HL-60 (cell line): ENCODE measurements at regions not wholly inside any gene's neighbourhood (a gene's known extent, or its start where the extent isn't known, plus 50 kb on each side); places are given as distances from the start of the nearest gene placed in this dataset.

ENCODE experiments used
- DNase-seq, 2 experiments: peaks; one replicate each; pipeline ENCODE4 v3.0.0-alpha.2; 2010 to 2020; ENCODE audit warnings: low read depth in 1 of 2, low spot score in 1 of 2
- H3K27ac ChIP-seq: fragments of 250-450 bp; sonication (Bioruptor Pico); replicated peaks from 2 replicates; pipeline ENCODE4 v1.5.1; 2020; ENCODE audit warnings: mild to moderate bottlenecking, moderate library complexity
- H3K27me3 ChIP-seq: fragments of 250-450 bp; sonication (Bioruptor Pico); 2 replicates; pipeline ENCODE4 v1.5.1; 2021; ENCODE audit warnings: mild to moderate bottlenecking, moderate library complexity; ENCODE audit not compliant: insufficient read depth, poor library complexity, severe bottlenecking
- H3K4me3 ChIP-seq: replicated peaks from 2 replicates; pipeline ENCODE4 v1.5.1; 2011; ENCODE audit warnings: mild to moderate bottlenecking, control low read depth, low read length; ENCODE audit not compliant: insufficient read depth
- GABPA ChIP-seq: IDR thresholded peaks from 2 replicates; pipeline ENCODE4 v1.6.1; 2012; ENCODE audit warnings: low read depth
- POLR2AphosphoS5 ChIP-seq: IDR thresholded peaks from 2 replicates; pipeline ENCODE4 v1.6.1; 2012; ENCODE audit warnings: low read depth
- SPI1 ChIP-seq: IDR thresholded peaks from 2 replicates; pipeline ENCODE4 v1.6.1; 2012; ENCODE audit warnings: low read depth, mild to moderate bottlenecking, borderline replicate concordance
- TF ChIP-seq, protein P1 (sequence below): IDR thresholded peaks from 2 replicates; pipeline ENCODE4 v1.6.1; 2012; ENCODE audit warnings: low read depth; ENCODE audit not compliant: insufficient replicate concordance
- TF ChIP-seq, protein P2 (sequence below): IDR thresholded peaks from one replicate; pipeline ENCODE4 v1.5.1; 2011; ENCODE audit warnings: low read length, control low read depth, inconsistent platforms; ENCODE audit not compliant: insufficient read depth

DNA sequence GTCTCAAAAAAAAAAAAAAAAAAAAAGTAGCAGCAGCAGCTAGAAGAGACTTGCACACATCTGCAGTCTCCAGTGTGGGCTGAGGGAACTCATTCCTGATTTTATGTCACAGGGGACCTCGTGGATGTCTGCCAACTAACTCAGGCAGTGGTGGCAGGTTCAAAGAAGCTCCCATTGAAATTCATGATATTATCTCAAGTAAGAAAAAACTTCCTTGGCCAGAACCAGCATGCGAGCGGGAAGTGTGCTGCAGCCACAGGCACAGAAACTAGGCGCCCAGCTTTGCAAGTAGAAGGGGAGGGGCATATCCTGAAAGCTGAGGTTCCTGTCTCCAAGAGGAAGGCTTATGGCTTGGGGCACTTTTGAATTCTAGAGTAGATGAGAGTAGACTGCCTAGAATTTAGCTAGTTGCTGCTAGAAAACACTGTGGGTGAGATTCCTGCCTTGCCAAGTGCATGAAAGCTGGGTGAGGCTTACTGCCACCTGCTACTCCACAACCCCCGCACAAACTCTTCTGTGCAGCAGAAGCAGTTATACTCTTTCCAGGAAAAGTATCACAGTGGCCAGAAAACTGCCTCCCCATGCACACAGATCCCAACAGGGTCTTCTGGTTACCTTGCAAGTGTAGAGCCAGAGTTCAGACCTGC, 603.8 kb upstream of the CA10 start:
- DNase-seq, result no peak
- no peak overlapping the region for H3K27ac ChIP-seq
- no peak overlapping the region for H3K4me3 ChIP-seq
- TF ChIP-seq SPI1 (no peak), GABPA (no peak), POLR2AphosphoS5 (no peak)
- TF ChIP-seq, protein P1, sequence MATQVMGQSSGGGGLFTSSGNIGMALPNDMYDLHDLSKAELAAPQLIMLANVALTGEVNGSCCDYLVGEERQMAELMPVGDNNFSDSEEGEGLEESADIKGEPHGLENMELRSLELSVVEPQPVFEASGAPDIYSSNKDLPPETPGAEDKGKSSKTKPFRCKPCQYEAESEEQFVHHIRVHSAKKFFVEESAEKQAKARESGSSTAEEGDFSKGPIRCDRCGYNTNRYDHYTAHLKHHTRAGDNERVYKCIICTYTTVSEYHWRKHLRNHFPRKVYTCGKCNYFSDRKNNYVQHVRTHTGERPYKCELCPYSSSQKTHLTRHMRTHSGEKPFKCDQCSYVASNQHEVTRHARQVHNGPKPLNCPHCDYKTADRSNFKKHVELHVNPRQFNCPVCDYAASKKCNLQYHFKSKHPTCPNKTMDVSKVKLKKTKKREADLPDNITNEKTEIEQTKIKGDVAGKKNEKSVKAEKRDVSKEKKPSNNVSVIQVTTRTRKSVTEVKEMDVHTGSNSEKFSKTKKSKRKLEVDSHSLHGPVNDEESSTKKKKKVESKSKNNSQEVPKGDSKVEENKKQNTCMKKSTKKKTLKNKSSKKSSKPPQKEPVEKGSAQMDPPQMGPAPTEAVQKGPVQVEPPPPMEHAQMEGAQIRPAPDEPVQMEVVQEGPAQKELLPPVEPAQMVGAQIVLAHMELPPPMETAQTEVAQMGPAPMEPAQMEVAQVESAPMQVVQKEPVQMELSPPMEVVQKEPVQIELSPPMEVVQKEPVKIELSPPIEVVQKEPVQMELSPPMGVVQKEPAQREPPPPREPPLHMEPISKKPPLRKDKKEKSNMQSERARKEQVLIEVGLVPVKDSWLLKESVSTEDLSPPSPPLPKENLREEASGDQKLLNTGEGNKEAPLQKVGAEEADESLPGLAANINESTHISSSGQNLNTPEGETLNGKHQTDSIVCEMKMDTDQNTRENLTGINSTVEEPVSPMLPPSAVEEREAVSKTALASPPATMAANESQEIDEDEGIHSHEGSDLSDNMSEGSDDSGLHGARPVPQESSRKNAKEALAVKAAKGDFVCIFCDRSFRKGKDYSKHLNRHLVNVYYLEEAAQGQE, result no peak
- TF ChIP-seq, protein P2, sequence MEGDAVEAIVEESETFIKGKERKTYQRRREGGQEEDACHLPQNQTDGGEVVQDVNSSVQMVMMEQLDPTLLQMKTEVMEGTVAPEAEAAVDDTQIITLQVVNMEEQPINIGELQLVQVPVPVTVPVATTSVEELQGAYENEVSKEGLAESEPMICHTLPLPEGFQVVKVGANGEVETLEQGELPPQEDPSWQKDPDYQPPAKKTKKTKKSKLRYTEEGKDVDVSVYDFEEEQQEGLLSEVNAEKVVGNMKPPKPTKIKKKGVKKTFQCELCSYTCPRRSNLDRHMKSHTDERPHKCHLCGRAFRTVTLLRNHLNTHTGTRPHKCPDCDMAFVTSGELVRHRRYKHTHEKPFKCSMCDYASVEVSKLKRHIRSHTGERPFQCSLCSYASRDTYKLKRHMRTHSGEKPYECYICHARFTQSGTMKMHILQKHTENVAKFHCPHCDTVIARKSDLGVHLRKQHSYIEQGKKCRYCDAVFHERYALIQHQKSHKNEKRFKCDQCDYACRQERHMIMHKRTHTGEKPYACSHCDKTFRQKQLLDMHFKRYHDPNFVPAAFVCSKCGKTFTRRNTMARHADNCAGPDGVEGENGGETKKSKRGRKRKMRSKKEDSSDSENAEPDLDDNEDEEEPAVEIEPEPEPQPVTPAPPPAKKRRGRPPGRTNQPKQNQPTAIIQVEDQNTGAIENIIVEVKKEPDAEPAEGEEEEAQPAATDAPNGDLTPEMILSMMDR, result no peak
- H3K27me3 ChIP-seq, result no peaks in the 10 kb centered on the region

DNA sequence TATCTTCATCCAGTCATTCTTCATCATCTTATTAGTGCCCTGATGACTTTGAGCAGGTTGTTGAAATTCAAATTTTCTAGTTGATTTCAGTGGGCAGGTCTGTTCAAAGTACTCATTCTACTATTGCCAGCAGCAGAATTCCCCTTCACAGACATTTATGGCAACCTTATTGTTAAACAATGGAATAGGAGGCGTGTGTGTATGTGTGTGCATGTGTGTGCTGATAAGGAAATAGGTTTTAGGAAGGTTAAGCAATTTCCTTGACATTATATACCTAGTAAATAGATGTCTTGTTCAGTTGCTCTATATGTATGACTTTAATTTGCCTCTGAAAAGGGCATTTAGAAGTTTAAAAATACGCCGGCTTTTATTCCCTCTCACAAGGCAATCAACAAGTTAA, 601.4 kb upstream of the CA10 start:
- Histone ChIP-seq H3K27me3 (no peaks in the 10 kb centered on the region), H3K4me3 (no peak overlapping the region), H3K27ac (no peak overlapping the region)
- TF ChIP-seq POLR2AphosphoS5 (no peak), GABPA (no peak)
- TF ChIP-seq, protein P1, result no peak
- TF ChIP-seq, protein P2, result no peak
- DNase-seq, result no peak

DNA sequence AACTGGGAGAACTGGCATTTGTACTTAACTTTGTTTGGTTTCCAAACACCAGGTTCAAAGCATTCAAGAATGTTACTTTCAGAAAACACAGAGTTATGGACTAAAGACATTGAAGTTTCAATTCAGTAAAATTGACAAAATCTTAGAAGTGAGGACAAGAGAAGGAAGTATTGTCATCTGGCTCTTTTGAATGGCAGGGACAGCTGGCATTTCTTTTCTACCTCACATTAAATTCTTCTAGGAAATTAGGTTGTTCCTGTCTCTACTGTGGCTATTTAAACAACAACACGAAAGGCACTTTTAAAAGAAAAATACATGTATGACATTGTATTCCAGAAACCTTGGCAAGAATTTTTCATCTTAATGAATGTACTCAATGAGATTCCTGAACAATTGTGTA, 600.0 kb upstream of the CA10 start:
- Histone ChIP-seq H3K27ac (no peak overlapping the region), H3K4me3 (no peak overlapping the region), H3K27me3 (no peaks in the 10 kb centered on the region)
- no peak for TF ChIP-seq POLR2AphosphoS5
- no peak for TF ChIP-seq GABPA
- DNase-seq, result no peak

DNA sequence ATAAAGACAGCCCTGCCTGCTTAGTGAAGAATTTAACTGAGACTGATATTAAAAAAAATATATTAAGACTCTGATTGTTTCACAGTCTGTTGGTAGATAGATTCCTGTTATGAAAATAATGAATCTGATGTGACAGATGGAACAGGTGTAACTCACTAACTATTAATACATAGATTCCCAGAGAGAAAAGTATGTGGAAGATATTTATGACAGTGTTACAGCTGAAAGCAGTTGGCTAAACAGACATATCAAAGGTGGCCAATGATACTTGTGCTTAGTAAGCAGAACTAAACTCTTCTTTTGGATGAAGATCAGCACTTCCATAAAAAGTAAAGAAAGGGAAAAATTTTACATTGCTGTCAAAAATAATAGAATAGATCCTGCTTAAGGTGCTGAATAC, 598.2 kb upstream of the CA10 start:
- TF ChIP-seq, protein P1, result no peak
- no peak for TF ChIP-seq SPI1
- TF ChIP-seq POLR2AphosphoS5, result no peak
- TF ChIP-seq, protein P2, result no peak
- no peak for TF ChIP-seq GABPA
- Histone ChIP-seq H3K4me3 (no peak overlapping the region), H3K27me3 (no peaks in the 10 kb centered on the region), H3K27ac (no peak overlapping the region)
- no peak for DNase-seq
